ENCODE measurements at regions not wholly inside any gene's neighbourhood (a gene's known extent, or its start where the extent isn't known, plus 50 kb on each side); places are given as distances from the start of the nearest gene placed in this dataset.

DNA sequence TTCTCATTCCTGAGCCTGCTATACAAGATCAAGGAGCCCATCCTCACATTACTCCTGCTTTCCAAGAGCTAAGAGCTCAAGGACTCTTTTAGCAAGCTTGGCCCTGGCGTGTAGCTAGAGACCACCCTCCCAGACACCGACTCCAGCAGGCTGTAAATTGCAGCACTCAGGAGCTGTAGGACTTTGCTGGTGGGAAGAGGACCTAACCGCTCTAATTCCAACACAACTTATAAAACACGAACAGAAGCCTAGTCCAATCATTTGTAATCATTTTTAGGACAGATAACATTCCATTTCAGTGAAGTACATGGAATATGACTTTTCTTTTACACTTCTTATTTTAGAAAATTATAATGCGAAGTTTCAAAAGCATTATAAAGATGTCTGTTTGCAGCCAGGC is 219.9 kb downstream of the NXNL2 start:
- DNase-seq (ENCODE audit: low spot score) = no peak

DNA sequence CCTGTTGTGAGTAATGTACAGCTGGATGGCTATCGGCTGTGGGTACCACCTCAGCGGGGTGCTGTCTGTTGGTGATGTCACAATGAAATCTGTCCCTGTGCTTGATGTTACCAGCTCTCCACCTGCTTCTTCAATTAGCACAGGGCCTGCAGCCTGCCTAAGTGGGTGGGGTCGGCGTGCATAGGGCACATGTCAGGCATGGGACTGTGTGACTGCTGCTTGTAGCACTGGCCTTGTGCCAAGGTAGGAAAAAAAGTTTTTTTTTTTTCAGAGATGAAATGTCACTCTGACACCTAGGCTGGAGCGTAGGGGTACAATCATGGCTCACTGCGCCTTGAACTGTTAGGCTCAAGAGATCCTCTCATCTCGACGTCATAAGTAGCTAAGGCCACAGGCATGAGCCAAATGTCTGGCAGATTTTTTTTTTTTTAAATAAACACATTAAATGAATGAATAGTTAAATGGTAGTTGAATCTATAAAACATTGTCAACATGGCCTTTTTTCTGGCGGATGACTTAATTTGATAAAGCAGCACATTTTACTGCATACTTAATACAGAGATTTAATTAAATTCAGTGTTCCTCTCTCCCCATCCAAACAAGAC is 222.5 kb downstream of the NXNL2 start:
- no peak for DNase-seq (ENCODE audit: low spot score)

DNA sequence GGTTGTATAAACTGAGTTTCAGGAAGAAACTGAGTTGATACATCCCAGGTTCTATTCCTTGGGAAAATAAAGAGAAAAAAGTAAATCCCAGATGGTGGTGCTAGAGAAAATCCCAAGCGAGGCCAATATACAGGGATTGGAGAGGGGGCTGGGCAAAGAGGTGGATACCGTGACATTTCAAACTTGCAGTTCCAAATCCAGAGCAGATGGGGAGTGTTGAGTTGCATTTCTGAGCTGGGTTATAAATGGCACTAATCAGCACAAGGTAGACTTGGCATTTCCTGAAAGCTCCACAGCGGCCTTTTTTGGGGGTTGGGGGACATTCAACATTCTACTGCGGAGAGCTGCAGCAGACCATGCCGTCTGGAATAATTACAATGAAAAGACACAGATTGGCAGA is 224.4 kb downstream of the NXNL2 start:
- DNase-seq (ENCODE audit: low spot score) = no peak

DNA sequence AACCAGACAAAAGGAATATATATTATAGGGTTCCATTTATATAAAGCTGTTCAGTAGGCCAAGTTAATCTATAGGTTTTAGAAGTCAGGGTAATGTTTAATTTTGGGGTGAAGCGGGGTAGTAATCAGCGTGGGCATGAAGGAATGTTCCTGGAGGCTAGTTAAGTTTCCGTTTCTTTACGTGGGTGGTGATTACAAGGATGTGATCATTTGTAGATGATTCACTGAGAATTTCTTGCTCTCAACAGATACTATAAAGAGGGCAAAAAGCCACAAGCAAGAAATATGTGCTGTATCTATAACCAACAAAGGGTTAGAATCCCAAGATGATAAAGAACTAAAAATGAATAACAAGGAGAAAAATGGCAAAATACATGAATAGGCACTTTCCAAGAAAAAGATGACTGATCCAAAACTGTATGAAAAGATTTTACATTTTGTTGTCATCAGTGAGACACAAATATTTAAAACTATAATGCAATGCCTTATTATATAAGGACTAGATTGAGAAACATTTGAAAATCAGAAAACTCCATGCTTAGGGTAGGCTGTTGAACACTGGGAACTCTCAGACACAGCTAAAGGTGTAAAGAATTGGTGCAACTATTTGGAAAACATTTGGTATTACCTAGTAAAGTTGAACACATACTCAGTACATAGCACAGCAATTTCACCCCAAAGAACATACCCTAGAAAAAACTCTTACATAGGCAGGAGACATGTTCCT is 224.3 kb upstream of the S1PR3 start:
- DNase-seq (ENCODE audit: low spot score) = no peak

DNA sequence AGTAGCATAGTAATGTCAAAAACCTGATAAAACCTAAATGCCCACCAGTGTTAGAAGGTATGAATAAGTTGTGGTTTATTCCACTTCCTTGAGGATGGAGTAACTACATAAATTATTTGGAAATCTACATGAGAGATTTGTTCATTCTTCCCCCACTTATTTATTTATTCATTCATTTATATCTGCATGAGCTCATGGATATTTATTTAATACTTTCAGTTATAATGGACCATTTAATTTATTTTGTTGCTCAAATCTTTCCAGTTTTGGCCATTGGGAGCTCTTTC is 223.8 kb upstream of the S1PR3 start:
- DNase-seq (ENCODE audit: low spot score) = no peak

DNA sequence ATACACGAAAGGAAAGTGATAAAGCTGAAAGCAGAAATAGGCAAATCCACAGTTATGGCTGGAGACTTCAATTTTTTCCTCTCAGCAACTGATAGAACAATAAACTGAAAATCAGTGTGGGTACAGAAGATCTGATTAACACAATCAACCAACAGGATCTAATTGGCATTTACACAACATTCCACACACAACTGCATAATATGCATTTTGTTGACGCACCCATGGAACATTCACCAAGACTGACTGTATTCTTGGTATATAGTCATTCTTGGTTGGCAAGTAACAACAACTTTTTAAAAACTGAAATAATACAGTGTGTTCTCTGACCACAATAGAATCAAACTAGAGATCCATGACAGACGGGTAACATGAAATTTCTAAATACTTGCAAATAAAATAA is 218.7 kb upstream of the S1PR3 start:
- no peak for DNase-seq (ENCODE audit: low spot score)

DNA sequence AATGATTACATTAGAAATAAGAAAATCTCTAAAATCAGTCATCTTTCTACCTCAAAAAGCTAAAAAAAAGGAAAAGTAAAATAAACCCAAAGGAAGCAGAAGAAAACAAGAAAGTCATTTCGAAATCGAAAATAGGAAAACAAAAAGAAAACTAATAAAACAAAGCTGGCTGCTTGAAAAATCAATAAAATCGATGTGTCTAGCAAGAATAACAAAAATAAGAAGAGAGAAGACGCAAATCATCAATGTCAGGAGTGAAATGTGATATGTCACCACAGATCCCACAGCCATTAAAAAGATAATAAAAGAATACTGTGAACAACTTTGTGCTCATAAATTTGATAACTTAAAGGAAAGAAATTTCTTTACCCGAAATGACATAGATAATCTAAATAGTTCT is 218.1 kb upstream of the S1PR3 start:
- no peak for DNase-seq (ENCODE audit: low spot score)

DNA sequence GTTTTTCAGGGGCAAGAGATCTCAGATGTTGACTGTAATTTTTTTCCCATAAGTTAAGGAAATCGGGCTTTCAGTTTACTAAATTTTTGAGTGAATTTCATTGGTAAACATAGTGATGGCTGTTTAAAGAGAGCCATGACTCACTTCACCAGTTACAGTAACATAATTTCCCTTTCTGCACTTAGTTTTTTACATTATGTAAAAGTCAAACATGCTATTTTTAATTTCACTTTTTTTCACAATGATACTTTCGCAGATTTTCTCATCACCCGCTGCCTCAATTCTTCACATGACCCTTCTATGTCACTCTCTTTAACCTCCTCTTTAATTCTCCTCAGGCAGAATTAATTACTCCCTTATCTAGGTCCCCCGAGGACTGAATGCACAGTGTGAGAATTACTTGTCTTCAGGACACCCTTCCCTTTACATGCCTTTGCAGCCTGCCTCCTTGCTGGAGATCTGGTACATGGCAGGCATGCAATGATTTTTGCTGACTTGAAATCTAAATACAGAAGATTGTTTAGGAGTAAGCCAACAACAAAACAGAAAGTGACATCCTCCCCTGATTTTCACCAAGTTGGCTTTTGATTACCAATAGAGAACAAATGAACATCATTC is 217.5 kb upstream of the S1PR3 start:
- no peak for DNase-seq (ENCODE audit: low spot score)

DNA sequence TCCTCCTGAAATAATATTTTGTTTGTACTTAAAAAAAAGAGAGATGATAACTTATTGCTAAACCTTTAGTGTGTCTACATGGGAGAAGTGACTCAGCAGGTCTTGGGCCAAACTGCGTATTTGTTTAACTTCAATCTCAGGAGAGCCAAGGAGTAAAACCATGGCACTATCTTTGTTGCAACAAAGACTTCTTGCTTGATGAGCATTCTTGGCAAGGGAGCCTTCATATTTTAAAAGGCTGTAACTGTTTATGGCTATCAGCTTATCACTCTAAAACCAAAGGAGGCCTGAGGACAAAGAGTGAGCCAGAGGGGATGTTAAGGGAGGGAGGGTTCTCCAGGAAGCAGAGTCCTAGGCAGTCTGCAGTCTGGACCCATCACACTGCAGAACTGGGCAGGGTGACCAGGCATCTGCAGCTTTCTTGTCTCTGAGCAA is 216.2 kb upstream of the S1PR3 start:
- no peak for DNase-seq (ENCODE audit: low spot score)

DNA sequence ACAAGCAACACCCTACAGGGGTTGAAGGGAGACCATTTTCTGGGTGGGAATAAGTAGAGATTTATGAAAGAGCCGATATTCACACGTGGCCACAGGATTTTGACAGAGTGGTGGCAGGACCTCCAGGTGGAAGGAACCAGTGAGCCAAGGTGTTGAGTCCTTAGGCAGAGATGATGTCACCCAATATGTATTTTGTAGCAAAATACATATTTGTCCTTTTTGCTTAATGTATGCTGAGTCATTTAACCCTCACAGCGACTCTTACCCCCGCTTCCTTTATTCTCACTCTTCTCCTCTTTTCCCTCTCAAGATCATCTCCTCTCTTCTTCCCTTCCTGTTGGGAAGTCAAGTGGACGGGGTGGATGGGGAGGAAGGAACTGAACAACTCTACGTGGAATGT is 215.7 kb upstream of the S1PR3 start:
- DNase-seq (ENCODE audit: low spot score) = no peak

DNA sequence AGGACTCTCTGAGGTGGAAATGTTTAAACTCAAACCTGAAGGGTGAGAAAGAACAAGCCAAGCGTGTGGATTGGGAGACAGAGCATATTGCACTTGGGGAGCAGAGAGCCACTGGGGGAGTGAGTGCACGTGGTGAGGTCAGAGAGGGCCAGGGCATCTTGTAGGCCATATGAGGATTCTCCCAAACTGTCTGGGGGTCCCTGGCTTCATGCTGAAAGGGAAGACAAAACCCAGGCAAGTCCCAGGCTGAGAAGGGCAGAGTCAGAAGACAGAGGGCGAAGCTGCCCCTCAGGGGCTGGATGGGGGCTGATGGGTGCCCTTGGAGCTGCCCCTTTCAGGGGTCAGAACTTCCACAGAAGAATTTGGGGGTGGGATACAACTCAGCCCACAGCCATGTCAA is 215.3 kb upstream of the S1PR3 start:
- DNase-seq (ENCODE audit: low spot score) = no peak

DNA sequence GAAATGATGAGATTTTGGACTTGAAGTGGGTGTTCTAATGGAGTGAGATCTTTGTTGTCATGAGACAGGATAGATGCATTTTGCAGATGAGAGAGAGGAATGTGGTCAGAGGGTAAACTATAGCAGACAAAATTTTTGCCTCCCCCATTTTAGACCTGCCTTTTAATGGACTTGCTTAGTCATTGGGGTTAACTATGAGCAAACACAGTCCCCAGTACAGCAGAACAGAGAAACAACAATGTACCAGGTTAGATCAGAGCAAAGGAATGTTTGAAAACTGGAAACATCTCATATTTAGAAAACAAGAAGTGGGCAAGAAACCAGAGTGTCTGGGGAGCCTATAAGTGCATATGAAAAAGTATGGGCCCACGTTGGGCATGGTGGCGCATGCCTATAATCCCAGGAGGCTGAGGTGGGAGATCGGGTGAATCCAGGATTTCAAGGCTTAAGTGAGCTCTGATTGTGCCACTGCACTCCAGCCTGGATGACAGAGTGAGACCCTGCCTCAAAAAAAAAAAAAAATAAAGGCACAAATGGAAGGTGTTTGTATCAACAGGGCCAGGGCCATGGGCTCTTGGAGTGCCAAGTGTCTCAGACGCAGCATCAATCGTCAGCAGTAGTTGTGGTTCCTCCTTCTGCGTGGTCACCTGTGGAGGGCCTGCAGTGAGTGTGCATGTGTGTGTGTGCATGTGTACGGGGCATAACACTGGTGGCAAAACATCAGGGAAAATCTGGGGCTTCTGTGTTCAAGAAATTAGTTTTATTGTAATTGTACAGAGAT is 214.4 kb upstream of the S1PR3 start:
- DNase-seq (ENCODE audit: low spot score) = no peak

DNA sequence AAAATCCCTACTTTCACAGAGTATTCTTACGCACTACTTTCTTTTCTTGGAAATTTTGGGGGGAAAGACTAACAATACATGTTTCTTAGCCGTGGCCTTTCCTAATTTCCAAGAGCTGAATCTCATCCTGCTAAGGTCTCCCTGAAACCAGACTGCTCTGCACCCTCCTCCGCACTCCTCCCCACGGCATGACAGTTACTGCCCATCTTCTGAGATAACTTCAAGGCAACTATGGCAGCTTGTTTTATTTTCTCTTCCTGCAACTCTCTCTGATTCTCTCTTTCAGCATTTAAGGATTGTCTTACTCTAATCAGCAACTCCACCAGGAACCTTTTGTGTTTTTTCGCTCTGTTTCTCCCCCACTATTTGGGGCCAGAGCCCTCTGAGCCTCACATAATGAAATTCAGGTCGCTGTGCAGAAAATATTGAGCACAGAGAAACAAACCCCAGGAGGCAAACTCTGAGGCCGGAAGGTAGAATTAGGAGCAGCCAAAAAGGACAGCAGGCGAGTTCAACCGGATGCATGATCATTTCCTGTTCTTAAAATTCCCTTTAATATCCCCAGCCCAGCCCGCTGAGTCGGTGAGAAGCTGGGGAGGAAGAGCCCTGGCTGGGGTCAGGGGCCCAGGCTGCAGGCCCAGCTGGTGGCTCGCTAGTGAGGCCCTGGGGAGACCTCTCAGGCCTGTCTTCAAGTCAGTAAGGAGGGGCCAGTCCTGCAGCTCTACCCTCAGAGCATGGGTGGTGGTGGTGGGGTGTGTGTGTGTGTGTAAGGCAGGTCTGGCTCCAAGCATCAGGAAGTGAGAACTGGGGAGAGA is 213.6 kb upstream of the S1PR3 start:
- DNase-seq (ENCODE audit: low spot score) = no peak

DNA sequence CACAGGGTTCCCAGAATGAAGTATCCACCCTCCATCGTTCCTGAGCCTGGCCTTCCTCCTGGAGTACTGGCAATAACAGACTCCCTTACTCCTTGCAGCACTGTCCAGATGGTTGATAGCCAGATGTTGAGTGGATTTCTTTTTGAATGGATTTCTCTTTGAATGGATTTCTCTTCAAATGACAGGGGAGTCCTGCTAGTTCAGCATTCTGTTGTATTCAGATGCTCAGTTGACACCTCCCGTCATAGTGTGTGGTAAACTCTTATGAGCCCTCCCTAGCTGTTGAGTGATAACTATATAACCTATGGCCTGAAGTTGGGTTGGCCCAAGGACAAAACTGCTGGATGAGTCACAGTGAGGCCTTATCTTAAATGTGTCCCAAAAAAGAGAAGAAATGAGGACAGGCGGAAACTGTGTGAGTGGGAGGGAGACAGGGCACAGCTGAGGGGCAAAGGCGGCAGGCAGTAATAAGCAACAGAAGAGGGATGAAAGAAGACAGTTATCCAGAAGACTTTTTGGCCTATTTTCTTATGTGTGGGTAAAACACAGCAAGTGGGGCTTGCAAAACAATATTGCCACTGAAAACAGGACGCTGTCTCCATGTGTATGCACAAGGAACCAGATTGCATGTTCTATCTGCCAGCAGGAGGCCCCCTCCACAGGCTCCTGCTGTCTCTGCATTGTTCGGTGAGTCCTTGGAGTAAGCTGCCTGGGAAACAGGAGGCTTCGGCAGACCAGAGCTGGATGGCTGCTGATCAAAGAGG is 209.5 kb upstream of the S1PR3 start:
- DNase-seq (ENCODE audit: low spot score) = no peak

DNA sequence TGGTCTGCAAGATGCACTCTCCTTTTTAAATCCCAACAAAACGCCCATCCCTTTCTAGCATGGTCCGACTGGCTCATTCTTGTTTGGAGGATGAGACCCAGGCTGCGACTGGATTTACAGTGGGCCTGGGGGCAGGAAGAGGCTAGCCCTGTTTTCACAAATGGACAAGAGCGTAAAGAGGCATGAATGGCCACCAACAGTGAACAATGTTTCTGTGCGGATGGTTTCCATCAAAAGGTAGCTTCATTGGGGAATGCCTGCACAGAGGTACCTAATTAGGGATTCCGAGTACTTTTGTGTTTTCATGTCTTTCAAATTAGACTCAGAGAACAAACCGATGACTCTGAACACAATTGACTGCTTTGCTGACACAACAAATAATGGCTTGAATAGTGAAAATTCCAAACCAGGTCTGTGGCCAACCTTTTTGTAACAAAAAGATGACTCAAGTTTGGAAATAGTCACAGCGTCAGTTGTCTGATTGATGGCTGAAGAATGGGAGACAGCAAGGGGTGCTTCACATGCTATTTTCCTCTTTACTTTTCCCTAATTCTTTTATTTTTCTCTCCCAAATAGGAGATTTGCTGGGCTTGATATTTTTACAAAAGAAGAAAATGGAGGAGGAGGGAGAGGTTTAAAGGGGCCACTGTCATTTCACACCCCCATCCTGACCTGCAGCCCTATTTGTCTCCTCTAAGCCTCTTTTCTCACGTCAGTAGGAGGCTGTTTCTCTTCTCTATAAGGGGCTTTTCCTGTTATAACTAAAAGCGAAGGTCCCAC is 208.1 kb upstream of the S1PR3 start:
- no peak for DNase-seq (ENCODE audit: low spot score)

DNA sequence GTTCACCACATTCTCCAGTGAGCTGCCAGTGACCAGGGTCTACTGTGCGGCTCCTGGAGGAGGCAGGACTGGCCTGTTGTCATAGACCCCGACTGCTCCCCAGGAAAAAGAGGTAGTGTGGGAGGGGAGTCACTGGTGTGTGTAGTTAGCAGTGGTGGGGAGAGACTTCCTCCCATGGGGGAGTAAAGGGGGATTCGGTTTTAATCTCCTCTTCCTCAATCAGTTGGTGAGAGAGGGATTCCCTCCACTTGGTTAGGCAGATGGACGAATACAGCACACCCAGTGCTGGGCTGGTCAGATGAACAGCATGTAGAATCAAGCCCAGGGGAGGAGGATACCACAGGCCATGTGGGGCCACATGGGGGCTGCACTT is 207.6 kb upstream of the S1PR3 start:
- no peak for DNase-seq (ENCODE audit: low spot score)

DNA sequence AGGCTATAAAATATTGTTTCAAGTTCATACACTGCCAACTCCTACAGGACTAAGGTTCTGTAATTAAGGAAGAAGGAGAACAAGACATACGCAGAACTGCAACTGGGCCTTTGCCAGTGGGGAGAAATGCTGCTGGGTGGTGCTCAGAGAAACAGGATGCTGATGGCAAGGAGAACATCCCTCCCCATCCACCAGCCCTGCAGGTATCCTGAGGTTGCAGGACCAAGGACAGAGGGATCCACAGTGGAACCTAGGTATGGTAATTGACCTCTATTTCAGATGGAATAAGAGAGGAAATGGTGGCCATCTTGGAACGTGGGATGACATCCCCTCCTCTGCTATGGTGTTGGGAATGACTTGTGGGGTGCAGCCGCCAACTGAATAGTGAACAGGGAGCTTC is 206.3 kb upstream of the S1PR3 start:
- no peak for DNase-seq (ENCODE audit: low spot score)

DNA sequence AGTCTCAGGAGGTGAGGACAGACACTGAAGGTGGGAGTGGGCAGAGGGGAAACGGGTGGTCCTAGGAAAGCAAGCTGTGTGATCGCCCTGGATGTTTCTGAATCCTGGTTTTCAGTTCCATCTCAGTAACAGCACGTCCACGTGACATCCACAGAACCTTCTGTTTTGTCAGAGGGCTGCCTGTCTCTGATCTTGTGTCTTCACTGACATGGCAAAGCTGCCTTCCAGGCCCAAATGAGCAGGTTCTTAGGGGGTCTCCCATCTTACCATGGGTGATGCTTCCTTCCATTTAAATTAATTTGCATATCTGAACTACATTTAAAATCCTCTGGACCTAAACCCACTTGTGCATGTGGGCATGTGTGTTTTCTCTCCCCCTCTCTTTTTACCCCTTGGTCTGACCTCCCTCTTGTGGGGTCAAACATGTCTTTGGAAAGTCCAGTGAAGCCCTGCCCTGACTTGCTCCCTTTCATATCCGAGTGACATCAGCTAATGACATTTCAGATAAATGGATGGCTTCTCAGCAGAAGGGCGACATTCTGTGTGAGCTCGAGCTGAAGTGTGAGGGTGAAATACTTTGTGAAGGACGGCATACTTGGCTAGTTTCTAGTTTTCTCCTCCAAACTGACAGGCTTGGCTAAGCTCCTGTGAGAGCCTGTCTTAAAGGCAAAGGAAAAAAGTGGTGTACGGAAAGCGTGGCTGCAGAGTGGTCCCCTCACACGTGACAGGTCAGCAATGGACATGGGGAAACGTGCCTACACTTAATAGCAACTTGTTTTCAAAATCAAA is 204.8 kb upstream of the S1PR3 start:
- no peak for DNase-seq (ENCODE audit: low spot score)

DNA sequence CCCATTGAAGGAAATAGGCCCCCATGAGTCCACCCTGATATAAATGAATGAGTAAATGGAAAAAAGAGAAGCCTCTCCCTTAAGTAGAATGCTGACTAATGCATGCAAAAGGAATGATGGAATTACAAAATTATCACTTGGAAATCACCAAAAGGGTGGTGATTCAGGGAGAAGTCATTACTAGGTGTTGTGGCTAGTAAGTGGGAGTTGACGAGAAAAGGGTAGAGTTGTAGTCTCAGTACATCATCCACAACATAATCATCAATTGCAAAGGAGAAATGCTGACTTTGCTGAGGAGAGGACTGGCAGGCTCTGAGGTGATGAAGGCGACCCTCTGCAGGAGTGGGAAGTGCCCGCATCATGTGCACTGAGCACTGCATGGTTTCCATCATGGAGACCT is 201.5 kb upstream of the S1PR3 start:
- no peak for DNase-seq (ENCODE audit: low spot score)

All from germinal center (tissue), 1 donor.